Mucosa of rectum (tissue), 2 donors: ENCODE measurements at regions not wholly inside any gene's neighbourhood (a gene's known extent, or its start where the extent isn't known, plus 50 kb on each side); places are given as distances from the start of the nearest gene placed in this dataset.

Experiments
- H3K27ac ChIP-seq, 2 donors: one replicate each; pipeline ENCODE4 v1.7.0; 2013; ENCODE audit warnings: inconsistent platforms in 2 of 2, low read depth in 2 of 2, low read length in 2 of 2
- H3K27me3 ChIP-seq, 2 donors: one replicate each; pipeline ENCODE4 v1.7.0; 2013; ENCODE audit warnings: low read length in 2 of 2; ENCODE audit not compliant: control insufficient read depth in 2 of 2, insufficient read depth in 2 of 2
- H3K36me3 ChIP-seq, 2 donors: one replicate each; pipeline ENCODE4 v1.7.0; 2013; ENCODE audit warnings: low read length in 2 of 2; ENCODE audit not compliant: control insufficient read depth in 2 of 2, insufficient read depth in 2 of 2
- H3K4me1 ChIP-seq, 2 donors: one replicate each; pipeline ENCODE4 v1.7.0; 2013; ENCODE audit warnings: low read length in 2 of 2, mild to moderate bottlenecking in 1 of 2; ENCODE audit not compliant: control insufficient read depth in 2 of 2, insufficient read depth in 2 of 2
- H3K4me3 ChIP-seq, 2 donors: one replicate each; pipeline ENCODE4 v1.7.0; 2013; ENCODE audit warnings: low read length in 2 of 2
- H3K9ac ChIP-seq, 2 donors: one replicate each; pipeline ENCODE4 v1.7.0; 2013; ENCODE audit warnings: low read length in 2 of 2, low read depth in 1 of 2, mild to moderate bottlenecking in 1 of 2
- H3K9me3 ChIP-seq, 2 donors: one replicate each; pipeline ENCODE4 v1.7.0; 2013; ENCODE audit warnings: low read length in 2 of 2; ENCODE audit not compliant: control insufficient read depth in 2 of 2
- donor health status: healthy.
- donor health status: Normal muscosa, but diverticular disease.

- Histone ChIP-seq H3K4me1 (no peaks in the 10 kb centered on the region), H3K9ac (no peak overlapping the region), H3K27me3 (no peaks in the 10 kb centered on the region), H3K9me3 (no peaks in the 10 kb centered on the region), H3K4me3 (no peak overlapping the region), H3K36me3 (no peaks in the 10 kb centered on the region), H3K27ac (no peak overlapping the region)
These were observed 112.6 kb downstream of the LRIG2 start for GRCh38 chr1:113185463-113186104.

GRCh38 chr1:113190078-113190477 lies 117.1 kb downstream of the LRIG2 start:
- Histone ChIP-seq H3K27me3 (no peaks in the 10 kb centered on the region), H3K36me3 (no peaks in the 10 kb centered on the region), H3K27ac (no peak overlapping the region), H3K9ac (no peak overlapping the region), H3K9me3 (no peaks in the 10 kb centered on the region), H3K4me3 (no peak overlapping the region), H3K4me1 (peaks cover 2 to 7% of the 10 kb centered on the region in 2 donors)

GRCh38 chr1:113190930-113191329 lies 117.9 kb downstream of the LRIG2 start:
- Histone ChIP-seq H3K27ac (peak overlapping the region; percentile 76 to 81), H3K36me3 (no peaks in the 10 kb centered on the region), H3K9ac (peak overlapping the region in 1 of 2 donors; percentile 2), H3K4me3 (peak overlapping the region in 1 of 2 donors; percentile 39), H3K27me3 (no peaks in the 10 kb centered on the region), H3K9me3 (no peaks in the 10 kb centered on the region), H3K4me1 (peaks cover 2 to 14% of the 10 kb centered on the region in 2 donors)

- Histone ChIP-seq H3K36me3 (no peaks in the 10 kb centered on the region), H3K27ac (peak overlapping the region; percentile 76 to 81), H3K27me3 (no peaks in the 10 kb centered on the region), H3K4me3 (peak overlapping the region; percentile 20 to 39), H3K9me3 (no peaks in the 10 kb centered on the region), H3K9ac (peak overlapping the region in 1 of 2 donors; percentile 2), H3K4me1 (peaks cover 2 to 14% of the 10 kb centered on the region in 2 donors)
These were observed 118.6 kb downstream of the LRIG2 start for GRCh38 chr1:113191579-113192076.

GRCh38 chr1:113192242-113192641 lies 119.2 kb downstream of the LRIG2 start:
- Histone ChIP-seq H3K4me3 (peak overlapping the region in 1 of 2 donors; percentile 24), H3K4me1 (peaks cover 2 to 14% of the 10 kb centered on the region in 2 donors), H3K9me3 (no peaks in the 10 kb centered on the region), H3K36me3 (no peaks in the 10 kb centered on the region), H3K27ac (peak overlapping the region; percentile 76 to 81), H3K9ac (no peak overlapping the region), H3K27me3 (no peaks in the 10 kb centered on the region)

- Histone ChIP-seq H3K27ac (no peak overlapping the region), H3K9ac (no peak overlapping the region), H3K27me3 (no peaks in the 10 kb centered on the region), H3K9me3 (no peaks in the 10 kb centered on the region), H3K4me1 (peaks cover 2 to 14% of the 10 kb centered on the region in 2 donors), H3K36me3 (no peaks in the 10 kb centered on the region), H3K4me3 (no peak overlapping the region)
These were observed 120.0 kb downstream of the LRIG2 start for GRCh38 chr1:113192980-113193379.

- peaks cover 4 to 18% of the 10 kb centered on the region in 2 donors for H3K4me1 ChIP-seq
- no peaks in the 10 kb centered on the region for H3K36me3 ChIP-seq
- H3K9me3 ChIP-seq: no peaks in the 10 kb centered on the region
- H3K27ac ChIP-seq: peak overlapping the region; percentile 52 to 76
- no peak overlapping the region for H3K9ac ChIP-seq
- no peaks in the 10 kb centered on the region for H3K27me3 ChIP-seq
- no peak overlapping the region for H3K4me3 ChIP-seq
These were observed 122.1 kb downstream of the LRIG2 start for GRCh38 chr1:113194846-113195830.

- H3K27ac ChIP-seq: no peak overlapping the region
- H3K27me3 ChIP-seq: no peaks in the 10 kb centered on the region
- H3K9ac ChIP-seq: no peak overlapping the region
- no peaks in the 10 kb centered on the region for H3K36me3 ChIP-seq
- H3K4me3 ChIP-seq: no peak overlapping the region
- H3K9me3 ChIP-seq: no peaks in the 10 kb centered on the region
- peaks cover 3 to 13% of the 10 kb centered on the region in 2 donors for H3K4me1 ChIP-seq
These were observed 124.8 kb downstream of the LRIG2 start for GRCh38 chr1:113197719-113198330.

- Histone ChIP-seq H3K36me3 (no peaks in the 10 kb centered on the region), H3K27ac (no peak overlapping the region)
These were observed 125.8 kb downstream of the LRIG2 start for GRCh38 chr1:113198806-113199205.

More at GRCh38 chr1:113198806-113199205, 125.8 kb downstream of the LRIG2 start:
- Histone ChIP-seq H3K4me1 (peaks cover 3 to 13% of the 10 kb centered on the region in 2 donors), H3K27me3 (no peaks in the 10 kb centered on the region), H3K9ac (no peak overlapping the region), H3K9me3 (no peaks in the 10 kb centered on the region), H3K4me3 (no peak overlapping the region)
